GM12892 (cell line): ENCODE measurements at regions not wholly inside any gene's neighbourhood (a gene's known extent, or its start where the extent isn't known, plus 50 kb on each side); places are given as distances from the start of the nearest gene placed in this dataset.

Experiments used
- POLR2A ChIP-seq: IDR thresholded peaks from 2 replicates; pipeline ENCODE4 v1.6.1; 2011; ENCODE audit warnings: low read depth, low read length, control low read depth
- POLR2AphosphoS5 ChIP-seq: IDR thresholded peaks from 2 replicates; pipeline ENCODE4 v1.6.1; 2011; ENCODE audit warnings: low read depth, low read length, control low read depth
- TAF1 ChIP-seq: IDR thresholded peaks from 2 replicates; pipeline ENCODE4 v1.6.1; 2011; ENCODE audit warnings: low read depth, mild to moderate bottlenecking, control low read depth, low read length, borderline replicate concordance

GRCh38 chr11:71324788-71325417, 72.5 kb upstream of the SHANK2 start:
- TF ChIP-seq TAF1 (no peak), POLR2A (no peak), POLR2AphosphoS5 (no peak)
